Vagina (tissue), 2 donors: ENCODE measurements at regions not wholly inside any gene's neighbourhood (a gene's known extent, or its start where the extent isn't known, plus 50 kb on each side); places are given as distances from the start of the nearest gene placed in this dataset.
A peak's percentile ranks its signal among the peaks of the same experiment; 100 is the strongest.

ENCODE experiments used
- DNase-seq, 2 donors: peaks; one replicate each; pipeline ENCODE4 v3.0.0-alpha.2; 2017; ENCODE audit errors: extremely low spot score in 2 of 2
- H3K27ac ChIP-seq: fragments of 200-600 bp; sonication (generic); one replicate; pipeline ENCODE4 v1.5.1; 2019
- H3K27me3 ChIP-seq: fragments of 200-600 bp; sonication (generic); one replicate; pipeline ENCODE4 v1.5.1; 2019
- H3K36me3 ChIP-seq, 2 donors: fragments of 200-600 bp; sonication (generic); one replicate each; pipeline ENCODE4 v1.5.1; 2017 to 2019
- H3K4me1 ChIP-seq: fragments of 200-600 bp; sonication (generic); one replicate; pipeline ENCODE4 v1.5.1; 2019
- H3K4me3 ChIP-seq, 2 donors: fragments of 200-600 bp; sonication (generic); 1 replicate in 1 of 2; 2 replicates in 1 of 2; pipeline ENCODE4 v1.5.1; 2016 to 2019
- H3K9me3 ChIP-seq: fragments of 200-600 bp; sonication (generic); one replicate; pipeline ENCODE4 v1.5.1; 2019
- POLR2A ChIP-seq, 2 donors: fragments of 450-650 bp; IDR thresholded peaks; one replicate each; pipeline ENCODE4 v1.6.1; 2017; ENCODE audit warnings: antibody characterized with exemption in 2 of 2, mild to moderate bottlenecking in 2 of 2, moderate library complexity in 2 of 2
- POLR2AphosphoS5 ChIP-seq, 2 donors: sonication (generic); formaldehyde crosslinking; IDR thresholded peaks; one replicate each; pipeline ENCODE4 v1.9.0; 2017; ENCODE audit warnings: antibody characterized with exemption in 2 of 2, mild to moderate bottlenecking in 2 of 2, low read depth in 1 of 2; ENCODE audit not compliant: insufficient read depth in 1 of 2
- intact Hi-C: fragments of 100-400 bp; cut with DNase I; formaldehyde crosslinking; loops from one replicate; pipeline ENCODE4 v1.15.1; 2023
- TF ChIP-seq, protein P1 (sequence below), 3 experiments: fragments of 450-650 bp in 2 of 3; fragments of 200-600 bp in 1 of 3; sonication (generic) in 1 of 3; IDR thresholded peaks; one replicate each; pipeline ENCODE4 v1.5.1; 2017 to 2019; ENCODE audit warnings: antibody characterized with exemption in 3 of 3, mild to moderate bottlenecking in 2 of 3, moderate library complexity in 2 of 3

DNA sequence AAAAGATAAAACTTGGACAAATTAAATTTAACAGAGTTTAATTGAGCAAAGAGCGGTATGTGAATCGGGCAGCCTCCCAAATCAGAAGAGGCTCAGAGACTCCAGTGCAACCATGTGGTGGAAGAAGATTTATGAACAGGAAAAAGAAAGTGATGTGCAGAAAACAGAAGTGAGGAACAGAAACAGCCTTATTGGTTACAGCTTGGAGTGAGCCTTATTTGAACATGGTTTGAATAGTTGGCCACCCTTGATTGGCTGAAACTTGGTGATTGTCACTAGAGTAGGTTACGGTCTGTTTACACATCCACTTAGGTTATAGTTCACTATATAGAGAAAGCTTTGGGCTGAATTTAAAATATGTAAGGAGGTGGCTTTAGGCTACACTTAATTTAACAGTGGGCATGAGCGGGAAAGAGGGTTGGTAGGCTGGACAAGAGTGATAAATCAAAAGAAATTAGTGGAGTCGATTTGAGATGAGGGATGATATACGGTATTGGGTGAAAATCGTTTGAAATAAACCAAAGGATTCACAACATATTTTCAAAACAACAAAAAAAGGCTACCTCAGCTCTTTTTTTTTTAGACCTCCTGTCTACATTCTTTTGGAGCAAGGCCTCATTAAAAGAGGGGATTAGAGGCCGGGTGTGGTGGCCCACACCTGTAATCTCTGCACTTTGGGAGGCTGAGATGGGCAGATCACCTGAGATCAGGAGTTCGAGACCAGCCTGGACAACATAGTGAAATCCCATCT, 84.3 kb upstream of the PREP start:
- H3K4me1 ChIP-seq: peaks cover 45% of the 10 kb centered on the region

DNA sequence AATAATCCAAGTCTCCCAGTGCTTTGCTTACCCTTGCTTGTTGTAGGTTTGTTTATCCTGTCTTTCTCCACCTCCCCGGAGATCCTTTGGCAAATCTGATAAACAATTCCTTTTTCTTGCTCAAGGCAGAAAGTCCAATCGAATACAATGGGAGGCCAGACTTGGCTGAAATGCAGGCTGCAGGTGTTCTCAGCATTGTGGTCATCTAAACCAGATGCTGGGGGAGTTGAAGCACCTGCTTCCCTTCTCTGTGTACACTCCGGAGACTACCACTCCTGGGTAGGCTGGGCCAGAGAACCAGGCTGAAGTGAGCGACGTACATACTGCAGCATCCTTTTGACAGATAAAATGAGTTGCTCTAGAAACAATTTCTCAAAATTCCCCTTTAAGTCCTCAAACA, 82.6 kb upstream of the PREP start:
- Histone ChIP-seq H3K27me3 (no peaks in the 10 kb centered on the region), H3K27ac (peak overlapping the region; percentile 10), H3K36me3 (no peaks in the 10 kb centered on the region), H3K4me3 (no peak overlapping the region), H3K4me1 (peaks cover 44% of the 10 kb centered on the region), H3K9me3 (no peaks in the 10 kb centered on the region)
- intact Hi-C loops: loop anchor here (5.0 kb wide), 1 partner anchor 742 kb away; no protein-coding TSS in a partner anchor
- TF ChIP-seq POLR2A (IDR thresholded peaks at IDR 0.05) (no peak), POLR2AphosphoS5 (IDR thresholded peaks at IDR 0.05; ENCODE audit: insufficient read depth in 1 of 2, low read depth in 1 of 2) (no peak)
- TF ChIP-seq, protein P1, sequence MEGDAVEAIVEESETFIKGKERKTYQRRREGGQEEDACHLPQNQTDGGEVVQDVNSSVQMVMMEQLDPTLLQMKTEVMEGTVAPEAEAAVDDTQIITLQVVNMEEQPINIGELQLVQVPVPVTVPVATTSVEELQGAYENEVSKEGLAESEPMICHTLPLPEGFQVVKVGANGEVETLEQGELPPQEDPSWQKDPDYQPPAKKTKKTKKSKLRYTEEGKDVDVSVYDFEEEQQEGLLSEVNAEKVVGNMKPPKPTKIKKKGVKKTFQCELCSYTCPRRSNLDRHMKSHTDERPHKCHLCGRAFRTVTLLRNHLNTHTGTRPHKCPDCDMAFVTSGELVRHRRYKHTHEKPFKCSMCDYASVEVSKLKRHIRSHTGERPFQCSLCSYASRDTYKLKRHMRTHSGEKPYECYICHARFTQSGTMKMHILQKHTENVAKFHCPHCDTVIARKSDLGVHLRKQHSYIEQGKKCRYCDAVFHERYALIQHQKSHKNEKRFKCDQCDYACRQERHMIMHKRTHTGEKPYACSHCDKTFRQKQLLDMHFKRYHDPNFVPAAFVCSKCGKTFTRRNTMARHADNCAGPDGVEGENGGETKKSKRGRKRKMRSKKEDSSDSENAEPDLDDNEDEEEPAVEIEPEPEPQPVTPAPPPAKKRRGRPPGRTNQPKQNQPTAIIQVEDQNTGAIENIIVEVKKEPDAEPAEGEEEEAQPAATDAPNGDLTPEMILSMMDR (IDR thresholded peaks at IDR 0.05): no peak
- DNase-seq: no peak

More for the DNA sequence above, 84.3 kb upstream of the PREP start:
- intact Hi-C loops: loop anchor here (5.0 kb wide), 1 partner anchor 740 kb away; no protein-coding TSS in a partner anchor
- peak overlapping the region; percentile 10 for H3K27ac ChIP-seq
- DNase-seq: no peak
- no peaks in the 10 kb centered on the region for H3K27me3 ChIP-seq
- no peak overlapping the region for H3K4me3 ChIP-seq
- TF ChIP-seq POLR2AphosphoS5 (IDR thresholded peaks at IDR 0.05; ENCODE audit: insufficient read depth in 1 of 2, low read depth in 1 of 2) (no peak), POLR2A (IDR thresholded peaks at IDR 0.05) (no peak)
- TF ChIP-seq, protein P1 (IDR thresholded peaks at IDR 0.05): no peak
- H3K36me3 ChIP-seq: no peaks in the 10 kb centered on the region
- H3K9me3 ChIP-seq: no peaks in the 10 kb centered on the region

DNA sequence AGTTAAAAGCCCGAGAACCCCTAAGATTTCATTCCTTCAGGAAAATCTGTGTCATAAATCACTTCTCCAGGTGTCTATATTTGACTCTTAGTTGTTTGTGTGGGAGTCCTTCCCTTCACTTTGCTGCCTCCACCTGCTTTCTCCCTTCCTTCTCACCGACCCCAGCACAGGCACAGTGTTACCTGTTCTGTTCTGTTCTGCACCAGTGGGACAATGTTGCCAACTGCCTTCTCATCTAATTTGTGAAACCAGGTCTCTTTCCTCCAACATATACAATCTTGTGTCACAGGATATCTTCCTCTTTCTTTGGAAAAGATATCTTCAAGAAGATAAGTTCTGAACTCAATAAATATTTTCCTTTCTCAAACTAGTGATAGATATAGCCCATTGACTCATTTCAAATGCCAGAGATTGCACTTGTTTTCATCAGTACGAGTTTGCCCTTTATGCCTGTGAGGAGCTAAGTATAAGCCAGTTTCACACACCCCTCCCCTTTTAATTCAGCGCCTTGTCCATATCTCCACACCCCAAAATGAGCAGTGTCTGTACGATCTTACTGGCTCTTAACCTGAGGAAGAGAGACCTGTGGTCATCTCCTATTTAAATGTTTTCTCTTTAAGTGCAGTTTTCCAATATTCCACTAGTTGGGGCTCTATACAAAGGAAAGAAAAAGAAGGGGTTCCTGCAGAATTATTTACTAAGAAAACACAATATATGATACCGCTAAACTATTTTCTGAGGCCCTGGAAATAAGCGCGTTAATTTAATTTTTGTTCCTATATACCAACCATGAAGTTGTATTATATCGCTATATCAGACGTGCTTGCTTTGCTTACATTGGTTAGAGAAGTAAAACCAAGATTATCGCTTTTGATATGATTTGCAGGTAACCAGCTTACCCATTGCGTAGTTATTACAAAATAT, 81.6 kb upstream of the PREP start:
- Histone ChIP-seq H3K36me3 (no peaks in the 10 kb centered on the region), H3K27me3 (no peaks in the 10 kb centered on the region), H3K4me3 (no peak overlapping the region), H3K27ac (peak overlapping the region; percentile 45), H3K9me3 (no peaks in the 10 kb centered on the region), H3K4me1 (peaks cover 42% of the 10 kb centered on the region)
- DNase-seq: no peak
- intact Hi-C loops: loop anchor here (5.0 kb wide), 1 partner anchor 743 kb away; no protein-coding TSS in a partner anchor
- no peak for TF ChIP-seq POLR2AphosphoS5 (IDR thresholded peaks at IDR 0.05; ENCODE audit: insufficient read depth in 1 of 2, low read depth in 1 of 2)
- TF ChIP-seq, protein P1 (IDR thresholded peaks at IDR 0.05): peak; percentile 39 to 79 (median 63)

DNA sequence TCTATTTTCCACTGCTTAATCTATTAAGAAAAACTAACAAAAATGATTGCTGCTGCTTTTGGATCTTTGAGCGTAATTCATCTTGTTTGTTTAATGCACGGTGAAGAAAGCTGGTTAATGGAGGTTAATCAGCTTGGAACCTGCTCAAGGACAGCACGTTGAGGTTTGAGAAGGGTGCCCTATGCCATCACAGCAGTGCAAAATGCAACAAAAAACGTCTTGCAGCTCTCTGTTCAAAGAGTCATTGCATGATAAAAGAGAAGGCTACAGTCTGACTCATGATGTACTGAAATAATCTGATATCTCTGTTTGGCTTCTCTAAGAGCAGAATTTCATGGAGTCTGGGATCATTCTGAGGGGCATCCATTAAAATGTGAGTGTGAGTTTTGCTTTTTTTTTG, 80.6 kb upstream of the PREP start:
- Histone ChIP-seq H3K27ac (peak overlapping the region; percentile 45), H3K36me3 (no peaks in the 10 kb centered on the region), H3K27me3 (no peaks in the 10 kb centered on the region), H3K4me1 (peaks cover 32% of the 10 kb centered on the region), H3K9me3 (no peaks in the 10 kb centered on the region), H3K4me3 (no peak overlapping the region)
- no peak for TF ChIP-seq POLR2A (IDR thresholded peaks at IDR 0.05)
- no peak for TF ChIP-seq POLR2AphosphoS5 (IDR thresholded peaks at IDR 0.05; ENCODE audit: insufficient read depth in 1 of 2, low read depth in 1 of 2)
- TF ChIP-seq, protein P1 (IDR thresholded peaks at IDR 0.05): no peak
- DNase-seq: no peak
- intact Hi-C loops: no loop called here
